H1 (cell line): ENCODE measurements at regions not wholly inside any gene's neighbourhood (a gene's known extent, or its start where the extent isn't known, plus 50 kb on each side); places are given as distances from the start of the nearest gene placed in this dataset.

Experiments
- EZH2 ChIP-seq: fragments of 200-600 bp; sonication (generic); IDR thresholded peaks from 2 replicates; pipeline ENCODE4 v1.7.1; 2012; ENCODE audit warnings: low read depth, mild to moderate bottlenecking, moderate library complexity, low read length, inconsistent platforms; ENCODE audit not compliant: severe bottlenecking
- GTF2F1 ChIP-seq: IDR thresholded peaks from 2 replicates; pipeline ENCODE4 v1.6.1; 2012; ENCODE audit warnings: low read depth, low read length, improper control_type of control experiment, borderline replicate concordance
- RXRA ChIP-seq: IDR thresholded peaks from 2 replicates; pipeline ENCODE4 v1.6.1; 2011; ENCODE audit warnings: low read depth, mild to moderate bottlenecking, low read length, moderate library complexity; ENCODE audit not compliant: insufficient read depth

- no peak for TF ChIP-seq GTF2F1
- no peak for TF ChIP-seq EZH2
- no peak for TF ChIP-seq RXRA
- TF ChIP-seq, all 59 proteins: peak for 0
Measured at GRCh38 chr5:53321721-53322120, 158.7 kb upstream of the FST start (continued).
